Loucy (cell line): ENCODE measurements at regions not wholly inside any gene's neighbourhood (a gene's known extent, or its start where the extent isn't known, plus 50 kb on each side); places are given as distances from the start of the nearest gene placed in this dataset.

Experiments used
- H2AFZ ChIP-seq: fragments of 200-600 bp; sonication (generic); 2 replicates; pipeline ENCODE4 v1.6.0; 2016; ENCODE audit warnings: antibody characterized with exemption, mild to moderate bottlenecking, low read length, moderate library complexity
- H3F3A ChIP-seq: fragments of 200-600 bp; 2 replicates; pipeline ENCODE4 v1.6.0; 2016; ENCODE audit warnings: antibody characterized with exemption, low read depth, mild to moderate bottlenecking
- H3K27me3 ChIP-seq: fragments of 200-600 bp; sonication (generic); 2 replicates; pipeline ENCODE4 v1.6.1; 2014; ENCODE audit warnings: low read length, mild to moderate bottlenecking; ENCODE audit not compliant: insufficient read depth, poor library complexity, severe bottlenecking
- H3K36me3 ChIP-seq: fragments of 200-600 bp; sonication (generic); 2 replicates; pipeline ENCODE4 v1.6.1; 2016; ENCODE audit warnings: low read length; ENCODE audit not compliant: insufficient read depth
- H3K4me1 ChIP-seq: fragments of 200-600 bp; sonication (generic); 2 replicates; pipeline ENCODE4 v1.5.1; 2014; ENCODE audit warnings: low read length, mild to moderate bottlenecking; ENCODE audit not compliant: insufficient read depth, poor library complexity, severe bottlenecking
- H3K4me2 ChIP-seq: fragments of 200-600 bp; sonication (generic); 2 replicates; pipeline ENCODE4 v1.6.0; 2014; ENCODE audit warnings: antibody characterized with exemption, low read length, low read depth, mild to moderate bottlenecking; ENCODE audit not compliant: poor library complexity, severe bottlenecking
- H3K4me3 ChIP-seq: fragments of 200-600 bp; sonication (generic); 2 replicates; pipeline ENCODE4 v1.5.1; 2014; ENCODE audit warnings: low read length, mild to moderate bottlenecking, mixed read lengths; ENCODE audit not compliant: poor library complexity, severe bottlenecking
- H3K79me2 ChIP-seq: fragments of 200-600 bp; sonication (generic); 2 replicates; pipeline ENCODE4 v1.6.1; 2014; ENCODE audit warnings: low read length; ENCODE audit not compliant: insufficient read depth
- H3K9ac ChIP-seq: fragments of 200-600 bp; sonication (generic); 2 replicates; pipeline ENCODE4 v1.6.0; 2014; ENCODE audit warnings: mild to moderate bottlenecking, low read depth, low read length, moderate library complexity; ENCODE audit not compliant: poor library complexity, severe bottlenecking
- H3K9me2 ChIP-seq: fragments of 200-600 bp; sonication (generic); replicated peaks from 2 replicates; pipeline ENCODE4 v1.6.1; 2016; ENCODE audit warnings: low read depth, low read length, mixed read lengths
- H3K9me3 ChIP-seq: fragments of 200-600 bp; sonication (generic); 2 replicates; pipeline ENCODE4 v1.6.1; 2014; ENCODE audit warnings: mild to moderate bottlenecking, antibody characterized with exemption, low read length, low read depth; ENCODE audit not compliant: insufficient read depth
- H4K20me1 ChIP-seq: fragments of 200-600 bp; sonication (generic); 2 replicates; pipeline ENCODE4 v1.6.0; 2014; ENCODE audit warnings: antibody characterized with exemption, low read length, mild to moderate bottlenecking; ENCODE audit not compliant: insufficient read depth, poor library complexity, severe bottlenecking
- CTCF ChIP-seq: fragments of 200-600 bp; sonication (generic); conservative IDR thresholded peaks from 2 replicates; pipeline ENCODE4 v1.5.1; 2014; ENCODE audit warnings: mild to moderate bottlenecking, antibody characterized with exemption, low read length
- EZH2phosphoT487 ChIP-seq: fragments of 200-600 bp; IDR thresholded peaks from 2 replicates; pipeline ENCODE4 v1.6.1; 2018; ENCODE audit warnings: antibody characterized with exemption, mild to moderate bottlenecking, moderate library complexity, borderline replicate concordance

DNA sequence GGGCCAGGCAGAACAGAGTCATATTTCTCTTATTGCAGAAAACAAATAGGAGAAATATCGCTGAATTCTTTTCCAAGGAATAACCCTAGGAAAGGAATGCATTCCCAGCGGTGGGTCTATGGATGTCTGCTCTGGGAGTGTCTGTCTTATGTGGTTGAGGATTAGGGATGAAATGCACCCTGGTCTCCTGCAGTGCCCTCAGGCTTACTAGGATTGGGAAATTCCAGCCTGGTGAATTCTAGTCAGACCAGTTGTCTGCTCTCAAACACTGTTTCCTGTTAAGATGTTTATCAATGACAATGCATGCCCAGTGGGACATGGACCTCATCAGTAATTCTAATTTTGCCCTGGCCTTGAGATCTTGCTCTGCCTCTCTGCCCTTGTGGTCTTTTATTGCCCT, 136.1 kb upstream of the ELAVL2 start:
- no peaks in the 10 kb centered on the region for H3K9me3 ChIP-seq
- H3K36me3 ChIP-seq = no peaks in the 10 kb centered on the region
- H3K4me2 ChIP-seq = no peak overlapping the region
- H3F3A ChIP-seq = no peaks in the 10 kb centered on the region
- no peak overlapping the region for H2AFZ ChIP-seq
- no peak overlapping the region for H3K9ac ChIP-seq
- no peaks in the 10 kb centered on the region for H3K79me2 ChIP-seq
- no peaks in the 10 kb centered on the region for H3K9me2 ChIP-seq
- H3K27me3 ChIP-seq = no peaks in the 10 kb centered on the region
- TF ChIP-seq CTCF (no peak), EZH2phosphoT487 (no peak)
- no peaks in the 10 kb centered on the region for H4K20me1 ChIP-seq
- H3K4me3 ChIP-seq = no peak overlapping the region
- no peaks in the 10 kb centered on the region for H3K4me1 ChIP-seq

DNA sequence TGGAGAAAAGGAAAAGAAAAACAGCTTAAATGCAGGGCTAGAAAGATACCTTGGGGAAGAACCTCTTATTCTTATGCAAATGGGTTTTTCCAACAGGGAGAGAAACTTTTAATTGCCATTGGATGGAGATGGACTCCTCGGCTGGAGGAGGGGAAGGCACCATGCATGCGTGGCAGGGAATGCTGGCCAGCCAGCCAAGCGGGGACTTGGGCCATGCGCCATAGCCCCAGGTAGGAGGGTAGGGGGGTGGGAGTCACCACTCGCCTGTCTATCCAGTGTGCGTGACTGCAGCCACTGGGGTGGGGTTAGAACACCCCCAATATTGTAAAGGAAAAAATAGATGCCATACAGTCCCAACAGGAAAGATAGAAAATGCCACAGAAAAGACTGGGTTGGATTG, 119.9 kb upstream of the ELAVL2 start:
- Histone ChIP-seq H3K4me2 (no peak overlapping the region), H3K4me3 (no peak overlapping the region), H3K36me3 (no peaks in the 10 kb centered on the region), H3K27me3 (no peaks in the 10 kb centered on the region), H3K9me2 (no peaks in the 10 kb centered on the region), H2AFZ (no peak overlapping the region), H3F3A (no peaks in the 10 kb centered on the region), H4K20me1 (no peaks in the 10 kb centered on the region), H3K4me1 (no peaks in the 10 kb centered on the region), H3K9me3 (no peaks in the 10 kb centered on the region), H3K9ac (no peak overlapping the region), H3K79me2 (no peaks in the 10 kb centered on the region)
- no peak for TF ChIP-seq EZH2phosphoT487
- no peak for TF ChIP-seq CTCF

DNA sequence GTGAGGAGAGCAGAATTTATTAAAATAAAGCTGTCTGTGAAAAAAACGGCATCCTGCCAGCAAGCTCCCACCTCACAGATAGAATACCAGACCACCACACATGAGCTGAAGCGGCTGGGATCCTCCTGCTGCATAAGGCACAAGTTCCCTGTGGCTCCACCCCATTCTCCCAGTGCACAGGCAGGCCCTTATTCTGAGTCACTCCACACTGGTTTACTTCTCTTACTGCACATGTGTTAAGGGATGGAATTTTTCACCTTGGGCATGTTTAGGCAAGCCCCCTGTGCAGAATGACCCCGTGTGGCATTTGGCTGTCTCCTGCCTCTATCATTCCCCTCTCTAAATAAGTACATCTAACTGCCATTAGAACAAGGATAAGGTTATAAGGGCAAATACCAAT, 115.0 kb upstream of the ELAVL2 start:
- Histone ChIP-seq H2AFZ (no peak overlapping the region), H3K9ac (no peak overlapping the region), H3F3A (no peaks in the 10 kb centered on the region)

More for the DNA sequence above, 115.0 kb upstream of the ELAVL2 start:
- Histone ChIP-seq H3K27me3 (no peaks in the 10 kb centered on the region), H3K9me3 (no peaks in the 10 kb centered on the region), H3K79me2 (no peaks in the 10 kb centered on the region), H3K4me3 (no peak overlapping the region), H3K9me2 (no peaks in the 10 kb centered on the region), H3K4me1 (no peaks in the 10 kb centered on the region), H3K36me3 (no peaks in the 10 kb centered on the region), H4K20me1 (no peaks in the 10 kb centered on the region), H3K4me2 (no peak overlapping the region)
- TF ChIP-seq CTCF (no peak), EZH2phosphoT487 (no peak)
